ENCODE measurements at regions not wholly inside any gene's neighbourhood (a gene's known extent, or its start where the extent isn't known, plus 50 kb on each side); places are given as distances from the start of the nearest gene placed in this dataset.
"Not testable (repeated sequence)": the region's sequence is repeated elsewhere in the genome, so short reads cannot be mapped to it uniquely, and the experiment has no call there.

DNA sequence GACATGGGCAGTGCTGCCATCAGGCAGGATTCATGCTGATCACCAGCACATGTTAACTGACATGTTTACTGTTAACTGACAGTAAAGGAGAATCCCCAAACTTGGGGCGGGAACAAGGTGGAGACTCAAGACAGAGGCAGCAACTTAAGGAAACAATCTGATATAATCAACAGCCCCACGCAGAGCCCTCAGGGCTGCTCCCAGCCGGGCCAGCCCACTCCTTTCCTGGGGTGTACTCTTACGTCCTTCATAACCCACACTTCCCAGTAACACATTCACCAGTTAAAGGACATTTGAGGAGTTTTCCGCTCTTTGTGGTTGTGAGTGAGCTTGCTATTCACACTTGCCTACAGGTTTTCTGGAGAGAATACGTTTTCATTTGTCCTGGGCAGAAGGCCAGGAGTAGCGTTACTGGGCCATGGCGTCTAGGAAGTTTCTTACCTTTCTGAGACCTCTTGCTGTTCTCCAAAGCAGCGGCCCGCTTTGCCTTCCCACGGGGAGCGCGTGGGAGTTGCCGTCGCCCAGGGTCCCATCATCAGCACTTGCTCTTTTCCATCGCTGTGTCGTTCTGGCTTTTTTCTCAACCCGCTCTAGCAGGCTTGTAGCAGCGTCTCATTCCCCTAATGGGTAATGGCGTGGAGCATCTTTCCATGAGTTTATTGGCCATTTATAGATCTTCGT, 56.4 kb downstream of the FOXF2 start:
- TF ChIP-seq, protein P1, sequence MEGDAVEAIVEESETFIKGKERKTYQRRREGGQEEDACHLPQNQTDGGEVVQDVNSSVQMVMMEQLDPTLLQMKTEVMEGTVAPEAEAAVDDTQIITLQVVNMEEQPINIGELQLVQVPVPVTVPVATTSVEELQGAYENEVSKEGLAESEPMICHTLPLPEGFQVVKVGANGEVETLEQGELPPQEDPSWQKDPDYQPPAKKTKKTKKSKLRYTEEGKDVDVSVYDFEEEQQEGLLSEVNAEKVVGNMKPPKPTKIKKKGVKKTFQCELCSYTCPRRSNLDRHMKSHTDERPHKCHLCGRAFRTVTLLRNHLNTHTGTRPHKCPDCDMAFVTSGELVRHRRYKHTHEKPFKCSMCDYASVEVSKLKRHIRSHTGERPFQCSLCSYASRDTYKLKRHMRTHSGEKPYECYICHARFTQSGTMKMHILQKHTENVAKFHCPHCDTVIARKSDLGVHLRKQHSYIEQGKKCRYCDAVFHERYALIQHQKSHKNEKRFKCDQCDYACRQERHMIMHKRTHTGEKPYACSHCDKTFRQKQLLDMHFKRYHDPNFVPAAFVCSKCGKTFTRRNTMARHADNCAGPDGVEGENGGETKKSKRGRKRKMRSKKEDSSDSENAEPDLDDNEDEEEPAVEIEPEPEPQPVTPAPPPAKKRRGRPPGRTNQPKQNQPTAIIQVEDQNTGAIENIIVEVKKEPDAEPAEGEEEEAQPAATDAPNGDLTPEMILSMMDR (IDR thresholded peaks at IDR 0.05; ENCODE audit: control extremely low read depth, extremely low read depth) = no peak
- Histone ChIP-seq H3K36me3 (ENCODE audit: control insufficient read depth in 4 of 4, insufficient read depth in 4 of 4, low read length in 4 of 4) (no peaks in the 10 kb centered on the region), H3K9me3 (ENCODE audit: control insufficient read depth in 4 of 4, insufficient read depth in 3 of 4, low read length in 3 of 4) (peaks cover 0 to 7% (median under 1%) of the 10 kb centered on the region in 4 donors), H3K4me3 (no peak overlapping the region), H3K27me3 (ENCODE audit: control insufficient read depth in 3 of 3, insufficient read depth in 3 of 3, low read length in 2 of 3) (no peaks in the 10 kb centered on the region), H3K27ac (ENCODE audit: low read depth in 1 of 2, low read length in 1 of 2) (no peak overlapping the region), H3K9ac (ENCODE audit: insufficient read depth in 1 of 2, low read length in 2 of 2) (no peak overlapping the region), H3K4me1 (ENCODE audit: control insufficient read depth in 5 of 5, insufficient read depth in 5 of 5, low read length in 5 of 5) (no peaks in the 10 kb centered on the region)
- ATAC-seq (ENCODE audit: insufficient read depth, low FRiP score) (no peak), DNase-seq (no peak)
- WGBS, 2 donors = 82 to 84% methylated on average over 21 of the region's 21 CpGs

DNA sequence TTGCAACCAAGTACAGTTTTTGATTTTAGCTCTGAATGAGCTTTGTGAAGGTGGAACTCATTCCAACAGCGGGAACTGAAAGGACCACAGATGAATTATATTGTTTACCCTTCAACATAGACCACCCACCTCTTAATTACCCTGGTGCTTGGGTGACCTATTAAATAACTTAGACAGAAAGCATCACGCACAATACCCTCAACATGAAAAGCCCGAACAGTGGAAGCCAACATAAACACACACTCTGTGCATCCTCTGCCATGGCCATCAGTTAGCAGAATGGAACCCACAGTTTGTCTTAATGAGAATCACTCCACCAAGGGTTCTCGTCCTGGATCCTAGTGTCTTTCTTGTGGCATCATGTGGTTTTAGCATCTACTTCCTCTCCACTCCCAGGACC, 60.5 kb downstream of the FOXF2 start:
- Histone ChIP-seq H3K9me3 (ENCODE audit: control insufficient read depth in 4 of 4, insufficient read depth in 3 of 4, low read length in 3 of 4) (peaks cover 0 to 17% (median 9%) of the 10 kb centered on the region in 4 donors), H3K27ac (ENCODE audit: low read depth in 1 of 2, low read length in 1 of 2) (no peak overlapping the region), H3K4me3 (no peak overlapping the region), H3K9ac (ENCODE audit: insufficient read depth in 1 of 2, low read length in 2 of 2) (no peak overlapping the region), H3K36me3 (ENCODE audit: control insufficient read depth in 4 of 4, insufficient read depth in 4 of 4, low read length in 4 of 4) (no peaks in the 10 kb centered on the region), H3K4me1 (ENCODE audit: control insufficient read depth in 5 of 5, insufficient read depth in 5 of 5, low read length in 5 of 5) (no peaks in the 10 kb centered on the region), H3K27me3 (ENCODE audit: control insufficient read depth in 3 of 3, insufficient read depth in 3 of 3, low read length in 2 of 3) (no peaks in the 10 kb centered on the region)
- ATAC-seq (ENCODE audit: insufficient read depth, low FRiP score) = no peak
- TF ChIP-seq, protein P1 (IDR thresholded peaks at IDR 0.05; ENCODE audit: control extremely low read depth, extremely low read depth) = no peak
- 83 to 89% methylated on average over 4 of the region's 4 CpGs for WGBS, 2 donors
- no peak for DNase-seq

DNA sequence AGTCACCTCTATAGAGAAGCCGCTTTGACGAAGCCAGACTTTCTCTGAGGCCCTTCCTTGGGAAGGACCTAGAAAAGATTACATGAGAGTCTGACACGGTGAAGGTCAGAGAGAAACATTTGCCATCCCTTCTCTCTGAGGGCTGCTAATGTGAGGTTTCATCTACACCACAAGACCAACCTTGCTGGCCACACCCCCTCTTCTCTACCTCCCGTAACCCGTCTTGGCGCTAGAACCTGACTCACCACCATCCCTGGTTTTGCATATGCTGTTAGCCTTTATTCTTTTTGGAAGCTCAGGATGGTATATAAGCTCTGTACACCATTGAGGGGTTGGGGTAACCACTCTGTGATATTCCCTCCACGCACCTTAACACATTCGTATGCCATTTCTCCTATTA, 63.6 kb downstream of the FOXF2 start:
- H3K27ac ChIP-seq (ENCODE audit: low read depth in 1 of 2, low read length in 1 of 2) = no peak overlapping the region
- no peaks in the 10 kb centered on the region for H3K27me3 ChIP-seq (ENCODE audit: control insufficient read depth in 3 of 3, insufficient read depth in 3 of 3, low read length in 2 of 3)
- ATAC-seq (ENCODE audit: insufficient read depth, low FRiP score) (no peak), DNase-seq (no peak)
- 94 to 95% methylated on average over 8 of the region's 8 CpGs for WGBS, 2 donors
- H3K4me3 ChIP-seq = no peak overlapping the region
- H3K9me3 ChIP-seq (ENCODE audit: control insufficient read depth in 4 of 4, insufficient read depth in 3 of 4, low read length in 3 of 4) = peaks cover 0 to 17% (median 9%) of the 10 kb centered on the region in 4 donors
- no peaks in the 10 kb centered on the region for H3K36me3 ChIP-seq (ENCODE audit: control insufficient read depth in 4 of 4, insufficient read depth in 4 of 4, low read length in 4 of 4)
- no peak overlapping the region for H3K9ac ChIP-seq (ENCODE audit: insufficient read depth in 1 of 2, low read length in 2 of 2)
- no peaks in the 10 kb centered on the region for H3K4me1 ChIP-seq (ENCODE audit: control insufficient read depth in 5 of 5, insufficient read depth in 5 of 5, low read length in 5 of 5)
- TF ChIP-seq, protein P1 (IDR thresholded peaks at IDR 0.05; ENCODE audit: control extremely low read depth, extremely low read depth) = no peak

DNA sequence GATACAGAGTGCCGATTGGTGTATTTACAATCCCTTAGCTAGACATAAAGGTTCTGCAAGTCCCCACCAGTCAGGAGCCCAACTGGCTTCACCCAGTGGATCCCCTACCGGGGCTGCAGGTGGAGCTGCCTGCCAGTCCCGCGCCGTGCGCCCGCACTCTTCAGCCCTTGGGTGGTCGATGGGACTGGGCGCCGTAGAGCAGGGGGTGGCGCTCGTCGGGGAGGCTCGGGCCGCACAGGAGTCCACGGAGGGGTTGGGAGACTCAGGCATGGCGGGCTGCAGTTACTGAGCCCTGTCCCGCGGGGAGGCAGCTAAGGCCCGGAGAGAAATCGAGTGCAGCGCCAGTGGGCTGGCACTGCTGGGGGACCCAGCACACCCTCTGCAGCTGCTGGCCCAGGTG, 67.4 kb downstream of the FOXF2 start:
- H3K27me3 ChIP-seq (ENCODE audit: control insufficient read depth in 3 of 3, insufficient read depth in 3 of 3, low read length in 2 of 3); DNase-seq; H3K36me3 ChIP-seq (ENCODE audit: control insufficient read depth in 4 of 4, insufficient read depth in 4 of 4, low read length in 4 of 4); H3K4me3 ChIP-seq; H3K9me3 ChIP-seq (ENCODE audit: control insufficient read depth in 4 of 4, insufficient read depth in 3 of 4, low read length in 3 of 4); H3K4me1 ChIP-seq (ENCODE audit: control insufficient read depth in 5 of 5, insufficient read depth in 5 of 5, low read length in 5 of 5); H3K27ac ChIP-seq (ENCODE audit: low read depth in 1 of 2, low read length in 1 of 2); ATAC-seq (ENCODE audit: insufficient read depth, low FRiP score); H3K9ac ChIP-seq (ENCODE audit: insufficient read depth in 1 of 2, low read length in 2 of 2): not testable (repeated sequence)
- 91 to 96% methylated on average over 21 to 22 of the region's 22 CpGs for WGBS, 2 donors

All from lung (tissue), 11 donors.